HepG2 (cell line): ENCODE measurements at regions not wholly inside any gene's neighbourhood (a gene's known extent, or its start where the extent isn't known, plus 50 kb on each side); places are given as distances from the start of the nearest gene placed in this dataset.

Experiments
- ATAC-seq: fragments of 200-7000 bp; cut with Tn5 transposase; 3 replicates; pipeline ENCODE4 v1.9.1; 2020; ENCODE audit warnings: mild to moderate bottlenecking, moderate library complexity
- BruUV-seq: library from RNA; stranded (reverse); fragments of 400-500 nt; replicated peaks from 2 replicates; lab custom pipeline; 2021; lab: Mats Ljungman, UMichigan
- CTCF ChIA-PET: fragments of 300-600 bp; formaldehyde crosslinking; extraction: SDS; loops from one replicate; lab custom pipeline; 2021; ENCODE audit warnings: low total read pairs, inconsistent platforms, low intra/inter-chr PET ratio; lab: Yijun Ruan, JAX
- POLR2A ChIA-PET: fragments of 350-600 bp; sonication (Branson Sonifier 250); formaldehyde crosslinking; loops from one replicate; lab custom pipeline; 2020; ENCODE audit warnings: antibody characterized with exemption, inconsistent platforms; lab: Yijun Ruan, JAX
- DNase-seq: peaks from one replicate; pipeline ENCODE4 v3.0.0-alpha.2; 2015; ENCODE audit warnings: low spot score
- FAIRE-seq: peaks from 3 replicates; lab custom pipeline; 2011; peaks lifted over from hg19 to GRCh38; lab: Jason Lieb, UNC
- H2AFZ ChIP-seq: one replicate; pipeline ENCODE4 v1.6.1; 2011; ENCODE audit warnings: low read length, inconsistent platforms
- H3K27ac ChIP-seq: fragments of 300-600 bp; 3 replicates; pipeline ENCODE4 v1.8.0; 2011; ENCODE audit warnings: mixed run types, mild to moderate bottlenecking, mixed read lengths, low read length, inconsistent platforms; ENCODE audit not compliant: insufficient read depth; ENCODE audit errors: extremely low read length
- H3K27me3 ChIP-seq, 2 experiments: fragments of 200-600 bp in 1 of 2; 2 replicates in 1 of 2; 3 replicates in 1 of 2; pipeline versions ENCODE4 v1.6.0 to v1.8.0; 2011; ENCODE audit warnings: low read length in 2 of 2, mild to moderate bottlenecking in 2 of 2, moderate library complexity in 2 of 2, inconsistent platforms in 1 of 2; ENCODE audit not compliant: insufficient read depth in 2 of 2, control insufficient read depth in 1 of 2
- H3K36me3 ChIP-seq, 2 experiments: fragments of 200-600 bp in 1 of 2; replicated peaks in 1 of 2; 2 replicates in 1 of 2; 3 replicates in 1 of 2; pipeline versions ENCODE4 v1.5.1 to v1.8.0; 2011; ENCODE audit warnings: low read length in 2 of 2, inconsistent platforms in 1 of 2; ENCODE audit not compliant: insufficient read depth in 2 of 2, control insufficient read depth in 1 of 2
- H3K4me1 ChIP-seq: 2 replicates; pipeline ENCODE4 v1.5.1; 2012; ENCODE audit warnings: low read length, inconsistent platforms; ENCODE audit not compliant: insufficient read depth
- H3K4me2 ChIP-seq: 2 replicates; pipeline ENCODE4 v1.6.0; 2011; ENCODE audit warnings: low read depth, low read length, inconsistent platforms
- H3K4me3 ChIP-seq, 3 experiments: fragments of 200-600 bp in 1 of 3; sonication (generic), shearing (Covaris generic) in 1 of 3; replicated peaks in 1 of 3; 2 replicates each; pipeline ENCODE4 v1.5.1; 2011 to 2016; ENCODE audit warnings: low read length in 3 of 3, inconsistent platforms in 2 of 3, low read depth in 2 of 3, mild to moderate bottlenecking in 2 of 3, control low read depth in 1 of 3, mixed read lengths in 1 of 3; ENCODE audit not compliant: insufficient read depth in 1 of 3
- H3K79me2 ChIP-seq: one replicate; pipeline ENCODE4 v1.6.1; 2011; ENCODE audit warnings: low read length, inconsistent platforms; ENCODE audit not compliant: insufficient read depth
- H3K9ac ChIP-seq: 2 replicates; pipeline ENCODE4 v1.6.0; 2011; ENCODE audit warnings: mild to moderate bottlenecking, low read depth, low read length, inconsistent platforms; ENCODE audit not compliant: insufficient read depth
- H3K9me3 ChIP-seq: 2 replicates; pipeline ENCODE4 v1.5.1; 2012; ENCODE audit warnings: mild to moderate bottlenecking, low read length
- H4K20me1 ChIP-seq: 2 replicates; pipeline ENCODE4 v1.6.0; 2011; ENCODE audit warnings: inconsistent platforms, mild to moderate bottlenecking, low read length, moderate library complexity; ENCODE audit not compliant: insufficient read depth
- SOX13 ChIP-seq, 3 experiments: fragments of 450-650 bp in 1 of 3; sonication (generic) in 1 of 3; formaldehyde crosslinking in 1 of 3; IDR thresholded peaks in 2 of 3; conservative IDR thresholded peaks in 1 of 3; 2 replicates each; pipeline versions ENCODE4 v1.5.0 to v1.6.1; 2016 to 2020; ENCODE audit warnings: antibody characterized with exemption in 1 of 3, mild to moderate bottlenecking in 1 of 3, missing compliant biosample characterization in 1 of 3, missing genetic modification reagents in 1 of 3, moderate library complexity in 1 of 3
- SPEN ChIP-seq: sonication (generic); formaldehyde crosslinking; IDR thresholded peaks from 2 replicates; pipeline ENCODE4 v1.5.1; 2020; ENCODE audit warnings: low read depth, mild to moderate bottlenecking, missing genetic modification reagents
- ZNF230 ChIP-seq: sonication (generic); formaldehyde crosslinking; IDR thresholded peaks from 2 replicates; pipeline ENCODE4 v1.4.0; 2020; ENCODE audit warnings: mild to moderate bottlenecking, missing genetic modification reagents
- ZNF607 ChIP-seq: sonication (generic); formaldehyde crosslinking; IDR thresholded peaks from 2 replicates; pipeline ENCODE4 v1.5.1; 2020; ENCODE audit warnings: missing genetic modification reagents, mild to moderate bottlenecking, borderline replicate concordance
- ZNF644 ChIP-seq: IDR thresholded peaks from 2 replicates; pipeline ENCODE4 v1.6.1; 2016; ENCODE audit warnings: low read depth
- WGBS: methylation state at CpG from one replicate; pipeline ENCODE4 v1.1.6; 2017; ENCODE audit warnings: low lambda C conversion rate; 5-methylcytosine and 5-hydroxymethylcytosine counted together
- in situ Hi-C: cut with HindIII; loops from 2 replicates; pipeline ENCODE4 v1.10.0; 2017; ENCODE audit warnings: low pct_unique_long_range_greater_than_20kb; ENCODE audit not compliant: extremely low pct_ligation_motif_present
- intact Hi-C: fragments of 100-400 bp; cut with micrococcal nuclease; formaldehyde crosslinking; loops from one replicate; pipeline ENCODE4 v1.10.0; 2022; ENCODE audit not compliant: unreplicated experiment
- TF ChIP-seq, protein P1 (sequence below): sonication (generic); formaldehyde crosslinking; IDR thresholded peaks from 2 replicates; pipeline ENCODE4 v1.8.0; 2022; ENCODE audit warnings: mild to moderate bottlenecking, missing genetic modification reagents; ENCODE audit not compliant: insufficient replicate concordance
- TF ChIP-seq, protein P2 (sequence below): sonication (generic); formaldehyde crosslinking; IDR thresholded peaks from 2 replicates; pipeline ENCODE4 v1.5.0; 2020; ENCODE audit warnings: mild to moderate bottlenecking, missing genetic modification reagents, borderline replicate concordance
- TF ChIP-seq, protein P3 (sequence below), 2 experiments: IDR thresholded peaks; 2 replicates each; pipeline ENCODE4 v1.6.1; 2011 to 2012; ENCODE audit warnings: low read length in 2 of 2, borderline replicate concordance in 1 of 2, low read depth in 1 of 2, mild to moderate bottlenecking in 1 of 2, moderate library complexity in 1 of 2

DNA sequence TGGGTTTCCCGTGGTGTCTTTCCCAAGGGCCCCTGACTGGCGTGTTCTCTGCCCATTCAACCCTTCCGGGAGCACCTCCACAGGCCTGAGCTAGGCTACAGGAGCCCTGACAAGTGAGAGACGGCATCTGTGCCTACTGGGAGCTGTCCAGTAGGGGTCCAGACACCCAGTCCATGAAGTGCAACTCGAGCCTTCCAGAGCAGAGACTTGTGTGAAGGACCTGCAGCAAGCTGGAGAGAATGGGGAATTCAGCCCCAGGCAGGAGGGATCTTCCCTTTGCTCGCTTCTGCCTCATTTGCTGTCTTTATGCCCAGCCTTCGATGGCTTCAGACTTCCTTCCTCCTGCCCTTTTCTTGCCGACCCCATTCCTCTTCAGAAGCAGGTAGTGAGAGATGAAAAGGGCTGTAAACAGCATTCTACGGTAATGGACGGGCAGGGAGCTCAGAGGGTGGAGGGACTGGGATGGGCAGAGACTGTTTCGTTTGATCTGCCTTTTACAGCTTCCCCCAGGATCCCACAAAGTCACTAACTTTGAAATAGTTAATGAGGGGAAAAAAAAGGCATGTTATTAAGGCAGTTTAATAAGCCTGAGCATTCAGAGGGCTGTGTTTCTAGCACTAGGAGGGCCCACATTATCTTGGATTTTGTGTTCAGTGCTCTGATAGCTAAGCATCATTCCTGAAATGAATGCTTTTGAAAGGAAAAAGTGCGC, 327.6 kb downstream of the FGF9 start:
- peak; percentile 16 for DNase-seq
- in situ Hi-C loops = no loop called here
- no peak for FAIRE-seq
- Histone ChIP-seq H3K27ac (no peak overlapping the region), H4K20me1 (no peaks in the 10 kb centered on the region), H3K4me3 (no peak overlapping the region), H2AFZ (no peak overlapping the region), H3K79me2 (no peaks in the 10 kb centered on the region), H3K36me3 (no peaks in the 10 kb centered on the region), H3K9me3 (no peaks in the 10 kb centered on the region), H3K4me2 (no peak overlapping the region)
- BruUV-seq = no TSS peak
- ChIA-PET CTCF (no interaction called here), POLR2A (no interaction called here)
- TF ChIP-seq SOX13 (IDR thresholded peaks at IDR 0.05) = no peak
- TF ChIP-seq SOX13 (CRISPR knock-in tag; conservative IDR thresholded peaks at IDR 0.05 in 1 of 2, IDR thresholded peaks at IDR 0.05 in 1 of 2) = no peak
- TF ChIP-seq, protein P1, sequence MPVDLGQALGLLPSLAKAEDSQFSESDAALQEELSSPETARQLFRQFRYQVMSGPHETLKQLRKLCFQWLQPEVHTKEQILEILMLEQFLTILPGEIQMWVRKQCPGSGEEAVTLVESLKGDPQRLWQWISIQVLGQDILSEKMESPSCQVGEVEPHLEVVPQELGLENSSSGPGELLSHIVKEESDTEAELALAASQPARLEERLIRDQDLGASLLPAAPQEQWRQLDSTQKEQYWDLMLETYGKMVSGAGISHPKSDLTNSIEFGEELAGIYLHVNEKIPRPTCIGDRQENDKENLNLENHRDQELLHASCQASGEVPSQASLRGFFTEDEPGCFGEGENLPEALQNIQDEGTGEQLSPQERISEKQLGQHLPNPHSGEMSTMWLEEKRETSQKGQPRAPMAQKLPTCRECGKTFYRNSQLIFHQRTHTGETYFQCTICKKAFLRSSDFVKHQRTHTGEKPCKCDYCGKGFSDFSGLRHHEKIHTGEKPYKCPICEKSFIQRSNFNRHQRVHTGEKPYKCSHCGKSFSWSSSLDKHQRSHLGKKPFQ (CRISPR knock-in tag) = no peak
- TF ChIP-seq, protein P2, sequence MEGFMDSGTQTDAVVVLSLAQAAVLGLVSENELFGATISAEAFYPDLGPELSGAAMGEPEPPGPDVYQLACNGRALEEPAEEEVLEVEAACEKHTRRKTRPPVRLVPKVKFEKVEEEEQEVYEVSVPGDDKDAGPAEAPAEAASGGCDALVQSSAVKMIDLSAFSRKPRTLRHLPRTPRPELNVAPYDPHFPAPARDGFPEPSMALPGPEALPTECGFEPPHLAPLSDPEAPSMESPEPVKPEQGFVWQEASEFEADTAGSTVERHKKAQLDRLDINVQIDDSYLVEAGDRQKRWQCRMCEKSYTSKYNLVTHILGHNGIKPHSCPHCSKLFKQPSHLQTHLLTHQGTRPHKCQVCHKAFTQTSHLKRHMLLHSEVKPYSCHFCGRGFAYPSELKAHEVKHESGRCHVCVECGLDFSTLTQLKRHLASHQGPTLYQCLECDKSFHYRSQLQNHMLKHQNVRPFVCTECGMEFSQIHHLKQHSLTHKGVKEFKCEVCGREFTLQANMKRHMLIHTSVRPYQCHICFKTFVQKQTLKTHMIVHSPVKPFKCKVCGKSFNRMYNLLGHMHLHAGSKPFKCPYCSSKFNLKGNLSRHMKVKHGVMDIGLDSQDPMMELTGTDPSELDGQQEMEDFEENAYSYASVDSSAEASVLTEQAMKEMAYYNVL (CRISPR knock-in tag) = no peak
- TF ChIP-seq ZNF644 (CRISPR knock-in tag) = no peak
- TF ChIP-seq ZNF230 = no peak
- TF ChIP-seq, protein P3, sequence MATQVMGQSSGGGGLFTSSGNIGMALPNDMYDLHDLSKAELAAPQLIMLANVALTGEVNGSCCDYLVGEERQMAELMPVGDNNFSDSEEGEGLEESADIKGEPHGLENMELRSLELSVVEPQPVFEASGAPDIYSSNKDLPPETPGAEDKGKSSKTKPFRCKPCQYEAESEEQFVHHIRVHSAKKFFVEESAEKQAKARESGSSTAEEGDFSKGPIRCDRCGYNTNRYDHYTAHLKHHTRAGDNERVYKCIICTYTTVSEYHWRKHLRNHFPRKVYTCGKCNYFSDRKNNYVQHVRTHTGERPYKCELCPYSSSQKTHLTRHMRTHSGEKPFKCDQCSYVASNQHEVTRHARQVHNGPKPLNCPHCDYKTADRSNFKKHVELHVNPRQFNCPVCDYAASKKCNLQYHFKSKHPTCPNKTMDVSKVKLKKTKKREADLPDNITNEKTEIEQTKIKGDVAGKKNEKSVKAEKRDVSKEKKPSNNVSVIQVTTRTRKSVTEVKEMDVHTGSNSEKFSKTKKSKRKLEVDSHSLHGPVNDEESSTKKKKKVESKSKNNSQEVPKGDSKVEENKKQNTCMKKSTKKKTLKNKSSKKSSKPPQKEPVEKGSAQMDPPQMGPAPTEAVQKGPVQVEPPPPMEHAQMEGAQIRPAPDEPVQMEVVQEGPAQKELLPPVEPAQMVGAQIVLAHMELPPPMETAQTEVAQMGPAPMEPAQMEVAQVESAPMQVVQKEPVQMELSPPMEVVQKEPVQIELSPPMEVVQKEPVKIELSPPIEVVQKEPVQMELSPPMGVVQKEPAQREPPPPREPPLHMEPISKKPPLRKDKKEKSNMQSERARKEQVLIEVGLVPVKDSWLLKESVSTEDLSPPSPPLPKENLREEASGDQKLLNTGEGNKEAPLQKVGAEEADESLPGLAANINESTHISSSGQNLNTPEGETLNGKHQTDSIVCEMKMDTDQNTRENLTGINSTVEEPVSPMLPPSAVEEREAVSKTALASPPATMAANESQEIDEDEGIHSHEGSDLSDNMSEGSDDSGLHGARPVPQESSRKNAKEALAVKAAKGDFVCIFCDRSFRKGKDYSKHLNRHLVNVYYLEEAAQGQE (IDR thresholded peaks at IDR 0.05; ENCODE audit: borderline replicate concordance in 1 of 2, low read depth in 1 of 2, low read length in 2 of 2) = peak in 1 of 2 experiments; percentile 64; a peak in 3 of 4 replicates
- TF ChIP-seq SPEN = no peak
- TF ChIP-seq ZNF607 (CRISPR knock-in tag) = no peak
- TF ChIP-seq, all 625 proteins: peak for 1
- intact Hi-C loops = no loop called here
- Histone ChIP-seq H3K27me3 (peaks cover 0 to 4% of the 10 kb centered on the region in 2 experiments; a peak in 3 of 5 replicates), H3K4me1 (no peaks in the 10 kb centered on the region), H3K9ac (no peak overlapping the region)
- WGBS = 22% methylated on average over 9 of the region's 12 CpGs
- peak; percentile 96 for ATAC-seq
